K562 (cell line): ENCODE measurements at regions not wholly inside any gene's neighbourhood (a gene's known extent, or its start where the extent isn't known, plus 50 kb on each side); places are given as distances from the start of the nearest gene placed in this dataset.

Experiments used
- ATAC-seq: fragments of 200-7000 bp; cut with Tn5 transposase; 3 replicates; pipeline ENCODE4 v1.9.1; 2020; ENCODE audit warnings: moderate library complexity
- BruUV-seq: library from RNA; stranded (reverse); fragments of 400-500 nt; replicated peaks from 2 replicates; lab custom pipeline; 2021; lab: Mats Ljungman, UMichigan
- CTCF ChIA-PET: fragments of 300-600 bp; formaldehyde crosslinking; extraction: SDS; loops from one replicate; lab custom pipeline; 2021; ENCODE audit warnings: low intra/inter-chr PET ratio; lab: Yijun Ruan, JAX
- POLR2A ChIA-PET: fragments of 300-600, 350-650 bp; sonication (Branson Sonifier 250); formaldehyde crosslinking; extraction: SDS; loops from one replicate; lab custom pipeline; 2021; ENCODE audit warnings: antibody characterized with exemption, inconsistent platforms; lab: Yijun Ruan, JAX
- DNase-seq, 4 experiments: peaks; one replicate each; pipeline versions ENCODE4 v3.0.0 to v3.0.0-alpha.2; 2011 to 2018; ENCODE audit warnings: low spot score in 3 of 4, mixed read lengths in 3 of 4; ENCODE audit errors: extremely low read depth in 1 of 4
- FAIRE-seq: peaks from 2 replicates; lab custom pipeline; 2011; peaks lifted over from hg19 to GRCh38; lab: Jason Lieb, UNC
- H2AFZ ChIP-seq: 2 replicates; pipeline ENCODE4 v1.6.0; 2011; ENCODE audit warnings: low read depth, low read length, control low read depth, inconsistent platforms
- H3K27ac ChIP-seq: fragments of 200-600 bp; 3 replicates; pipeline ENCODE4 v1.8.0; 2011; ENCODE audit warnings: low read depth, mild to moderate bottlenecking, control low read depth, inconsistent platforms, low read length, moderate library complexity, mixed read lengths; ENCODE audit errors: extremely low read depth
- H3K27me3 ChIP-seq, 2 experiments: fragments of 300-600 bp in 1 of 2; 2 replicates in 1 of 2; 3 replicates in 1 of 2; pipeline versions ENCODE4 v1.6.0 to v1.8.0; 2011; ENCODE audit warnings: inconsistent platforms in 2 of 2, low read length in 2 of 2, mild to moderate bottlenecking in 1 of 2, mixed read lengths in 1 of 2, moderate library complexity in 1 of 2; ENCODE audit not compliant: control insufficient read depth in 2 of 2, insufficient read depth in 2 of 2
- H3K36me3 ChIP-seq: fragments of 300-600 bp; 3 replicates; pipeline ENCODE4 v1.8.0; 2011; ENCODE audit warnings: mild to moderate bottlenecking, low read length, inconsistent platforms; ENCODE audit not compliant: control insufficient read depth, insufficient read depth
- H3K4me1 ChIP-seq, 2 experiments: fragments of 200-600 bp in 1 of 2; replicated peaks in 1 of 2; 2 replicates in 1 of 2; 3 replicates in 1 of 2; pipeline versions ENCODE4 v1.5.1 to v1.8.0; 2011; ENCODE audit warnings: inconsistent platforms in 2 of 2, low read length in 2 of 2, mild to moderate bottlenecking in 1 of 2, mixed read lengths in 1 of 2, moderate library complexity in 1 of 2; ENCODE audit not compliant: control insufficient read depth in 2 of 2, insufficient read depth in 2 of 2
- H3K4me2 ChIP-seq: 2 replicates; pipeline ENCODE4 v1.6.1; 2011; ENCODE audit warnings: low read length, control low read depth, inconsistent platforms, mixed read lengths; ENCODE audit not compliant: insufficient read depth
- H3K4me3 ChIP-seq: fragments of 200-600 bp; sonication (generic), shearing (Covaris generic); 2 replicates; pipeline ENCODE4 v1.5.1; 2016; ENCODE audit warnings: control low read depth, inconsistent platforms
- H3K79me2 ChIP-seq: fragments of 200-600 bp; 3 replicates; pipeline ENCODE4 v1.8.0; 2011; ENCODE audit warnings: low read length, inconsistent platforms; ENCODE audit not compliant: control insufficient read depth, insufficient read depth
- H3K9ac ChIP-seq, 2 experiments: 2 replicates each; pipeline versions ENCODE4 v1.6.0 to v1.6.1; 2011; ENCODE audit warnings: low read depth in 2 of 2, low read length in 2 of 2, control low read depth in 1 of 2, inconsistent platforms in 1 of 2, mild to moderate bottlenecking in 1 of 2, mixed read lengths in 1 of 2; ENCODE audit not compliant: insufficient read depth in 1 of 2
- H3K9me1 ChIP-seq: one replicate; pipeline ENCODE4 v1.6.0; 2011; ENCODE audit warnings: inconsistent platforms, mild to moderate bottlenecking, low read length, moderate library complexity; ENCODE audit not compliant: control insufficient read depth, insufficient read depth
- H3K9me3 ChIP-seq: replicated peaks from 2 replicates; pipeline ENCODE4 v1.5.1; 2011; ENCODE audit warnings: low read depth, low read length, inconsistent platforms; ENCODE audit not compliant: control insufficient read depth, insufficient read depth
- H4K20me1 ChIP-seq: replicated peaks from 2 replicates; pipeline ENCODE4 v1.6.1; 2011; ENCODE audit warnings: low read length, inconsistent platforms, mixed read lengths; ENCODE audit not compliant: control insufficient read depth, insufficient read depth
- ERF ChIP-seq: fragments of 450-650 bp; formaldehyde crosslinking; IDR thresholded peaks from 2 replicates; pipeline ENCODE4 v1.4.0; 2020; ENCODE audit warnings: mild to moderate bottlenecking, mixed read lengths
- ETV1 ChIP-seq: fragments of 450-650 bp; conservative IDR thresholded peaks from 2 replicates; pipeline ENCODE4 v1.6.1; 2016; ENCODE audit warnings: missing genetic modification characterization, control low read depth, low read depth, missing compliant biosample characterization
- KLF16 ChIP-seq: IDR thresholded peaks from 2 replicates; pipeline ENCODE4 v1.6.1; 2016; ENCODE audit warnings: antibody characterized with exemption
- KLF6 ChIP-seq: fragments of 250-450 bp; sonication (Bioruptor Pico); IDR thresholded peaks from 2 replicates; pipeline ENCODE4 v1.4.0; 2020; ENCODE audit warnings: mild to moderate bottlenecking, moderate library complexity, borderline replicate concordance
- SRSF1 ChIP-seq: fragments of 200-400 bp; formaldehyde crosslinking; IDR thresholded peaks from 2 replicates; pipeline ENCODE4 v1.6.1; 2017; ENCODE audit warnings: mild to moderate bottlenecking, low read depth, low read length, moderate library complexity
- TGIF2 ChIP-seq: sonication (generic); formaldehyde crosslinking; IDR thresholded peaks from 2 replicates; pipeline ENCODE4 v1.8.1; 2022; ENCODE audit warnings: mild to moderate bottlenecking, missing genetic modification reagents, moderate library complexity
- ZBTB34 ChIP-seq: fragments of 250-450 bp; sonication (Bioruptor Pico); IDR thresholded peaks from 2 replicates; pipeline ENCODE4 v1.8.0; 2021; ENCODE audit warnings: mild to moderate bottlenecking, moderate library complexity
- WGBS: fragments of 100-300 bp; shearing (Covaris generic); methylation state at CpG from one replicate; pipeline ENCODE4 v1.1.6; 2016; ENCODE audit warnings: low coverage, mixed read lengths; ENCODE audit not compliant: insufficient coverage; ENCODE audit errors: missing lambda C conversion rate; 5-methylcytosine and 5-hydroxymethylcytosine counted together
- in situ Hi-C: fragments of 300-500 bp; cut with MboI; formaldehyde crosslinking; loops from 4 replicates; pipeline ENCODE4 v1.15.0; 2018; ENCODE audit warnings: inconsistent platforms, mixed read lengths
- intact Hi-C: fragments of 100-400 bp; cut with micrococcal nuclease; formaldehyde crosslinking; loops from 2 replicates; pipeline ENCODE4 v1.14.2; 2022
- TF ChIP-seq, protein P1 (sequence below): sonication (generic); formaldehyde crosslinking; IDR thresholded peaks from 2 replicates; pipeline ENCODE4 v1.8.1; 2022; ENCODE audit warnings: missing genetic modification reagents

DNA sequence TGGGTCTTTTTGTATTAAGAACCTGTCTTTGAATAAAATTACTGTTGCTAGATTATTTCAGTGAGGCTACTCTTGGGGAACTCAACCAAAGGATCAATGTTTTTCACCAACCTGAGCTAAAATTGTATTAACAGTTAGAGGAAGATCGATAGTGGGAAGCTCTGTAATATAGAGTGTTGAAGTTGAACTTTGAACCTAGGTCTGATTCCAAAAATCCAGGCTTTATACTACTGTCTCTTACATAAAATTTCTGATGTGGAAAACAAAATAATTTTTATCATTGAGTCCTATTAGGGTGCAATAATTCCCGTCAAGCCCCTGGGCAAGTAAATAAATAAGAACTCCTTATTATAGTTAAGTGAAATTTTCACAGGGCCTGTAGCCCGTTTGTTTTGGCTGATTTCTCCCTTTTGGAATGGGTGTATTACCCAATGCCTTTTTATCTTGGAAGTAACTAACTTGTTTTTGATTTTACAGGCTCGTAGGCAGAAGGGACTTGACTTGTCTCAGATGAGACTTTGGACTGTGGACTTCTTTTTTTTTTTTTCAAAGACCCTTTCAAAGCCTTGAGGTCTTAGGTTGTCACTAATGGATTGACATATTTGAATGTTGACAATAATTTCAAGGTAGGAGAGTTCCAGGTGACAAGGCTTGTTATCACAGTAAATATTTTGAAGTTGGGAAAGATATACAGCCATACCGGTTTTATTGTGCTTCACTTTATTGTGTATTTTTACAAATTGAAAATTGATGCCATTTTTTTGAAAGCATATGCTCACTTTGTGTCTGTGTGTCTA, 276.1 kb downstream of the NFKBIZ start:
- DNase-seq (no peak), FAIRE-seq (no peak), ATAC-seq (no peak)
- no peaks in the 10 kb centered on the region for H3K9me1 ChIP-seq
- H3K27ac ChIP-seq, result no peak overlapping the region
- no TSS peak for BruUV-seq
- intact Hi-C loops, result no loop called here
- no peak overlapping the region for H3K4me2 ChIP-seq
- no peak overlapping the region for H3K4me3 ChIP-seq
- H3K9ac ChIP-seq, result no peak overlapping the region
- TF ChIP-seq ZBTB34 (CRISPR knock-in tag), result no peak
- TF ChIP-seq SRSF1, result no peak
- no peak for TF ChIP-seq KLF6 (CRISPR knock-in tag)
- TF ChIP-seq KLF16, result no peak
- no peak for TF ChIP-seq ERF (CRISPR knock-in tag)
- TF ChIP-seq TGIF2, result no peak
- TF ChIP-seq, protein P1, sequence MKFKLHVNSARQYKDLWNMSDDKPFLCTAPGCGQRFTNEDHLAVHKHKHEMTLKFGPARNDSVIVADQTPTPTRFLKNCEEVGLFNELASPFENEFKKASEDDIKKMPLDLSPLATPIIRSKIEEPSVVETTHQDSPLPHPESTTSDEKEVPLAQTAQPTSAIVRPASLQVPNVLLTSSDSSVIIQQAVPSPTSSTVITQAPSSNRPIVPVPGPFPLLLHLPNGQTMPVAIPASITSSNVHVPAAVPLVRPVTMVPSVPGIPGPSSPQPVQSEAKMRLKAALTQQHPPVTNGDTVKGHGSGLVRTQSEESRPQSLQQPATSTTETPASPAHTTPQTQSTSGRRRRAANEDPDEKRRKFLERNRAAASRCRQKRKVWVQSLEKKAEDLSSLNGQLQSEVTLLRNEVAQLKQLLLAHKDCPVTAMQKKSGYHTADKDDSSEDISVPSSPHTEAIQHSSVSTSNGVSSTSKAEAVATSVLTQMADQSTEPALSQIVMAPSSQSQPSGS (CRISPR knock-in tag), result no peak
- TF ChIP-seq ETV1 (tag), result no peak
- ChIA-PET POLR2A (no interaction called here), CTCF (no interaction called here)
- no peaks in the 10 kb centered on the region for H4K20me1 ChIP-seq
- no peaks in the 10 kb centered on the region for H3K4me1 ChIP-seq
- H3K9me3 ChIP-seq, result no peaks in the 10 kb centered on the region
- in situ Hi-C loops, result no loop called here
- H3K27me3 ChIP-seq, result no peaks in the 10 kb centered on the region
- WGBS, result 0% methylated on average over 5 of the region's 5 CpGs
- H3K79me2 ChIP-seq, result no peaks in the 10 kb centered on the region
- H2AFZ ChIP-seq, result no peak overlapping the region
- H3K36me3 ChIP-seq, result no peaks in the 10 kb centered on the region
